Ovary (tissue), 7 donors: ENCODE measurements at regions not wholly inside any gene's neighbourhood (a gene's known extent, or its start where the extent isn't known, plus 50 kb on each side); places are given as distances from the start of the nearest gene placed in this dataset.

Source experiments
- DNase-seq, 5 donors: peaks; one replicate each; pipeline ENCODE4 v3.0.0-alpha.2; 2019 to 2020
- H3K27ac ChIP-seq, 2 donors: fragments of 200-600 bp; one replicate each; pipeline versions ENCODE4 v1.5.1 to v1.8.0; 2019 to 2022
- H3K27me3 ChIP-seq: fragments of 200-600 bp; one replicate; pipeline ENCODE4 v1.8.0; 2022
- H3K36me3 ChIP-seq: fragments of 200-600 bp; sonication (generic); one replicate; pipeline ENCODE4 v1.5.1; 2019
- H3K4me1 ChIP-seq: one replicate; pipeline ENCODE4 v1.8.1; 2013; ENCODE audit warnings: mild to moderate bottlenecking, moderate library complexity; ENCODE audit not compliant: insufficient read depth
- H3K4me3 ChIP-seq: fragments of 200-600 bp; sonication (generic); one replicate; pipeline ENCODE4 v1.5.1; 2017
- H3K9me3 ChIP-seq, 2 donors: fragments of 200-600 bp in 1 of 2; sonication (generic) in 1 of 2; one replicate each; pipeline versions ENCODE4 v1.5.1 to v1.8.1; 2013 to 2019; ENCODE audit warnings: mild to moderate bottlenecking in 1 of 2, moderate library complexity in 1 of 2
- CTCF ChIP-seq, 3 donors: fragments of 450-650 bp in 2 of 3; fragments of 200-600 bp in 1 of 3; IDR thresholded peaks; one replicate each; pipeline versions ENCODE4 v1.5.1 to v1.8.0; 2016 to 2022; ENCODE audit warnings: antibody characterized with exemption in 3 of 3, mild to moderate bottlenecking in 1 of 3
- EP300 ChIP-seq: sonication (generic); formaldehyde crosslinking; IDR thresholded peaks from one replicate; pipeline ENCODE4 v1.6.1; 2017; ENCODE audit warnings: antibody characterized with exemption
- POLR2A ChIP-seq: fragments of 450-650 bp; IDR thresholded peaks from one replicate; pipeline ENCODE4 v1.6.1; 2017; ENCODE audit warnings: antibody characterized with exemption, mild to moderate bottlenecking, moderate library complexity
- WGBS, 3 donors: extraction: QIAGEN DNeasy Blood & Tissue Kit in 1 of 3; methylation state at CpG; one replicate each; pipeline versions ENCODE4 v1.1.5 to v1.1.7; 2013 to 2017; 5-methylcytosine and 5-hydroxymethylcytosine counted together
- intact Hi-C, 4 donors: fragments of 100-400 bp; cut with DNase I; formaldehyde crosslinking; loops; one replicate each; pipeline versions ENCODE4 v1.11.0 to v1.15.1; 2022 to 2023
- donor health status: DM: no; HTN: no; CAD: no; lungs with moderate emphysema.
- donor health status: DM: no; HTN: no; CAD: no.
- donor health status: Bipolar disorder and iron deficiency.
- donor health status: DM: no; HTN: no; CAD: no.
- donor health status: DM: yes; HTN: yes; CAD: no.

- no peak overlapping the region for H3K27ac ChIP-seq
- DNase-seq: no peak
- H3K27me3 ChIP-seq: no peaks in the 10 kb centered on the region
- H3K36me3 ChIP-seq: no peaks in the 10 kb centered on the region
- intact Hi-C loops: loop anchor here in 1 of 4 donors (5.0 kb wide), 1 partner anchor 679 kb away; no protein-coding TSS in a partner anchor
- TF ChIP-seq CTCF (IDR thresholded peaks at IDR 0.05): no peak
- H3K9me3 ChIP-seq: no peaks in the 10 kb centered on the region
- no peak overlapping the region for H3K4me3 ChIP-seq
- H3K4me1 ChIP-seq: no peaks in the 10 kb centered on the region
Observed at GRCh38 chr7:36086571-36086970, 66.5 kb upstream of the EEPD1 start.

GRCh38 chr7:36088553-36088952 is 64.5 kb upstream of the EEPD1 start:
- no peak for DNase-seq
- Histone ChIP-seq H3K27ac (no peak overlapping the region), H3K4me3 (no peak overlapping the region), H3K27me3 (no peaks in the 10 kb centered on the region), H3K9me3 (no peaks in the 10 kb centered on the region), H3K36me3 (no peaks in the 10 kb centered on the region), H3K4me1 (no peaks in the 10 kb centered on the region)
- no peak for TF ChIP-seq CTCF (IDR thresholded peaks at IDR 0.05)
- TF ChIP-seq POLR2A: no peak
- TF ChIP-seq EP300: no peak
- 92 to 96% (median 96%) methylated on average over 2 of the region's 2 CpGs for WGBS, 3 donors
- intact Hi-C loops: loop anchor here in 1 of 4 donors (5.0 kb wide), 1 partner anchor 681 kb away; no protein-coding TSS in a partner anchor

- no peaks in the 10 kb centered on the region for H3K4me1 ChIP-seq
- no peaks in the 10 kb centered on the region for H3K36me3 ChIP-seq
- 31 to 82% (median 36%) methylated on average over 3 of the region's 3 CpGs for WGBS, 3 donors
- DNase-seq: no peak
- H3K27me3 ChIP-seq: no peaks in the 10 kb centered on the region
- no peak for TF ChIP-seq EP300
- TF ChIP-seq CTCF (IDR thresholded peaks at IDR 0.05): no peak
- TF ChIP-seq POLR2A: no peak
- no peak overlapping the region for H3K27ac ChIP-seq
- no peak overlapping the region for H3K4me3 ChIP-seq
- intact Hi-C loops: loop anchor here in 1 of 4 donors (5.0 kb wide), 1 partner anchor 682 kb away; no protein-coding TSS in a partner anchor
- H3K9me3 ChIP-seq: no peaks in the 10 kb centered on the region
Observed at GRCh38 chr7:36088966-36089365, 64.1 kb upstream of the EEPD1 start.

GRCh38 chr7:36090976-36091873 is 61.8 kb upstream of the EEPD1 start:
- H3K36me3 ChIP-seq: no peaks in the 10 kb centered on the region
- H3K4me1 ChIP-seq: no peaks in the 10 kb centered on the region
- 86 to 91% (median 87%) methylated on average over 9 of the region's 9 CpGs for WGBS, 3 donors
- DNase-seq: no peak
- no peak overlapping the region for H3K4me3 ChIP-seq
- no peaks in the 10 kb centered on the region for H3K9me3 ChIP-seq
- no peak overlapping the region for H3K27ac ChIP-seq
- intact Hi-C loops: no loop called here
- no peaks in the 10 kb centered on the region for H3K27me3 ChIP-seq
- TF ChIP-seq POLR2A (no peak), CTCF (IDR thresholded peaks at IDR 0.05) (no peak), EP300 (no peak)
